ENCODE measurements at regions not wholly inside any gene's neighbourhood (a gene's known extent, or its start where the extent isn't known, plus 50 kb on each side); places are given as distances from the start of the nearest gene placed in this dataset.

DNA sequence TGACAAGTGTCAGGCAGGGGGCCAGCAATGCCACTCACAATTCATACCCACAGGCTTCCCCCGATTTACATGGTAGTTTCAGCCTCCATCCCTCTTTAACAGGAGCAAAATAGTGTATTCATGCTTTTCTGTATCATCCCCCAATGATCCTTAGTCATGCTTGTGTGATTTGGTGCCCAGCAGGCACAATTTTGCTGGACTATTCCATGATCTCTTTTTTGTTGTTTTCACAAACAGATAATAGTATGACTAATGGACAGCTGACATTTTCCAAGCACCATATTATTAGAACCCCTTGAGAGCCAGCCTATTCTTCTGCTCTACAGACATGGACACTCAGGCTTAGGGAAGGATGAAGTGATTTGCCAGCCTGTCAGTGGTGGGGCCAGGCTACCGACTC is 128.2 kb upstream of the RIPOR2 start:
- TF ChIP-seq GABPA (IDR thresholded peaks at IDR 0.05; ENCODE audit: low read depth) (no peak), GATAD2B (conservative IDR thresholded peaks at IDR 0.05; ENCODE audit: low read depth) (no peak), ZBTB4 (CRISPR knock-in tag; IDR thresholded peaks at IDR 0.05) (no peak), ATF7 (IDR thresholded peaks at IDR 0.05; ENCODE audit: low read depth) (no peak), POLR2AphosphoS5 (IDR thresholded peaks at IDR 0.05; ENCODE audit: low read length) (no peak), POLR2A (IDR thresholded peaks at IDR 0.05; ENCODE audit: low read depth, low read length) (no peak), TARDBP (IDR thresholded peaks at IDR 0.05; ENCODE audit: borderline replicate concordance) (no peak)
- TF ChIP-seq, protein P1, sequence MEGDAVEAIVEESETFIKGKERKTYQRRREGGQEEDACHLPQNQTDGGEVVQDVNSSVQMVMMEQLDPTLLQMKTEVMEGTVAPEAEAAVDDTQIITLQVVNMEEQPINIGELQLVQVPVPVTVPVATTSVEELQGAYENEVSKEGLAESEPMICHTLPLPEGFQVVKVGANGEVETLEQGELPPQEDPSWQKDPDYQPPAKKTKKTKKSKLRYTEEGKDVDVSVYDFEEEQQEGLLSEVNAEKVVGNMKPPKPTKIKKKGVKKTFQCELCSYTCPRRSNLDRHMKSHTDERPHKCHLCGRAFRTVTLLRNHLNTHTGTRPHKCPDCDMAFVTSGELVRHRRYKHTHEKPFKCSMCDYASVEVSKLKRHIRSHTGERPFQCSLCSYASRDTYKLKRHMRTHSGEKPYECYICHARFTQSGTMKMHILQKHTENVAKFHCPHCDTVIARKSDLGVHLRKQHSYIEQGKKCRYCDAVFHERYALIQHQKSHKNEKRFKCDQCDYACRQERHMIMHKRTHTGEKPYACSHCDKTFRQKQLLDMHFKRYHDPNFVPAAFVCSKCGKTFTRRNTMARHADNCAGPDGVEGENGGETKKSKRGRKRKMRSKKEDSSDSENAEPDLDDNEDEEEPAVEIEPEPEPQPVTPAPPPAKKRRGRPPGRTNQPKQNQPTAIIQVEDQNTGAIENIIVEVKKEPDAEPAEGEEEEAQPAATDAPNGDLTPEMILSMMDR (IDR thresholded peaks at IDR 0.05 in 2 of 3, conservative IDR thresholded peaks at IDR 0.05 in 1 of 3; ENCODE audit: control insufficient read depth in 2 of 3, extremely low read depth in 1 of 3, insufficient read depth in 1 of 3, low read depth in 3 of 3, low read length in 3 of 3) = no peak

Measured in GM12878 (cell line).